Gastroesophageal sphincter (tissue), 4 donors: ENCODE measurements at regions not wholly inside any gene's neighbourhood (a gene's known extent, or its start where the extent isn't known, plus 50 kb on each side); places are given as distances from the start of the nearest gene placed in this dataset.

ENCODE experiments used
- ATAC-seq: fragments of 150-250 bp; one replicate; pipeline ENCODE4 v1.9.1; 2016; ENCODE audit warnings: mild to moderate bottlenecking, moderate library complexity
- H3K27ac ChIP-seq, 4 donors: fragments of 200-600 bp; sonication (generic) in 3 of 4; 1 replicate in 3 of 4; 2 replicates in 1 of 4; pipeline ENCODE4 v1.5.1; 2016 to 2019
- H3K27me3 ChIP-seq: fragments of 200-600 bp; sonication (generic); one replicate; pipeline ENCODE4 v1.5.1; 2019
- H3K36me3 ChIP-seq, 2 donors: fragments of 200-600 bp; sonication (generic); one replicate each; pipeline ENCODE4 v1.5.1; 2019; ENCODE audit warnings: control low read depth in 1 of 2
- H3K4me1 ChIP-seq, 3 donors: fragments of 200-600 bp; sonication (generic); 1 replicate in 2 of 3; 2 replicates in 1 of 3; pipeline ENCODE4 v1.5.1; 2016 to 2019; ENCODE audit warnings: control low read depth in 2 of 3
- H3K4me3 ChIP-seq, 2 donors: fragments of 200-600 bp; sonication (generic); one replicate each; pipeline ENCODE4 v1.5.1; 2019; ENCODE audit warnings: mild to moderate bottlenecking in 1 of 2, moderate library complexity in 1 of 2
- H3K9me3 ChIP-seq, 3 donors: fragments of 200-600 bp; sonication (generic); one replicate each; pipeline ENCODE4 v1.5.1; 2017 to 2019; ENCODE audit warnings: control low read depth in 2 of 3
- EP300 ChIP-seq: sonication (generic); formaldehyde crosslinking; IDR thresholded peaks from one replicate; pipeline ENCODE4 v1.6.1; 2017; ENCODE audit warnings: antibody characterized with exemption, mild to moderate bottlenecking
- POLR2A ChIP-seq, 2 donors: fragments of 450-650 bp; IDR thresholded peaks; one replicate each; pipeline ENCODE4 v1.6.1; 2017; ENCODE audit warnings: antibody characterized with exemption in 2 of 2, mild to moderate bottlenecking in 2 of 2, moderate library complexity in 1 of 2
- POLR2AphosphoS5 ChIP-seq: sonication (generic); formaldehyde crosslinking; IDR thresholded peaks from one replicate; pipeline ENCODE4 v1.6.1; 2017; ENCODE audit warnings: antibody characterized with exemption
- WGBS, 2 donors: methylation state at CpG; one replicate each; pipeline ENCODE4 v1.1.5; 2018; ENCODE audit warnings: low coverage in 1 of 2; 5-methylcytosine and 5-hydroxymethylcytosine counted together
- TF ChIP-seq, protein P1 (sequence below), 4 experiments: fragments of 200-600 bp in 2 of 4; fragments of 450-650 bp in 2 of 4; sonication (generic) in 1 of 4; IDR thresholded peaks; one replicate each; pipeline ENCODE4 v1.5.1; 2017 to 2019; ENCODE audit warnings: antibody characterized with exemption in 4 of 4, mild to moderate bottlenecking in 2 of 4, moderate library complexity in 2 of 4

DNA sequence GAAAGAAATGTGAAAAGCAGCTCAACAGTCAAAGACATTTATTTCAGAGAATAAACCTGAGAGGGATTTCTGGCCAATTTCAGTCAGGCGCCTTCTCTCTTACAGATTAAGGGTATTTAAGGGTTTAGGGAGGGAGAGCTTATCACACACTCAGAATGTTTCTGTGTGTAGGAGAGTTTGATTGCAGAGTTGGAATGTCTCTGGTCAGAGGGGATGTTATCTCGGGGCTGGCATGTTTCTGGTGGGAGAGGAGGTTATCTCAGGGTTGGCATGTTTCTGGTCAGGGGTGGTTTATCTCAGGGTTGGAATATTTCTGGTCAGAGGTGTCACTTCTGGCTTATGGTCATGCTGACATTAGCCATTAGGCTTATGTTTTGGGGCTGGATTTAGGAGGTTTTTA, 1920.5 kb upstream of the PCDH7 start:
- Histone ChIP-seq H3K27me3 (no peaks in the 10 kb centered on the region), H3K27ac (no peak overlapping the region), H3K4me1 (no peaks in the 10 kb centered on the region), H3K36me3 (no peaks in the 10 kb centered on the region), H3K4me3 (no peak overlapping the region), H3K9me3 (no peaks in the 10 kb centered on the region)
- no peak for ATAC-seq
- 75 to 80% methylated on average over 2 of the region's 2 CpGs for WGBS, 2 donors
- TF ChIP-seq, protein P1, sequence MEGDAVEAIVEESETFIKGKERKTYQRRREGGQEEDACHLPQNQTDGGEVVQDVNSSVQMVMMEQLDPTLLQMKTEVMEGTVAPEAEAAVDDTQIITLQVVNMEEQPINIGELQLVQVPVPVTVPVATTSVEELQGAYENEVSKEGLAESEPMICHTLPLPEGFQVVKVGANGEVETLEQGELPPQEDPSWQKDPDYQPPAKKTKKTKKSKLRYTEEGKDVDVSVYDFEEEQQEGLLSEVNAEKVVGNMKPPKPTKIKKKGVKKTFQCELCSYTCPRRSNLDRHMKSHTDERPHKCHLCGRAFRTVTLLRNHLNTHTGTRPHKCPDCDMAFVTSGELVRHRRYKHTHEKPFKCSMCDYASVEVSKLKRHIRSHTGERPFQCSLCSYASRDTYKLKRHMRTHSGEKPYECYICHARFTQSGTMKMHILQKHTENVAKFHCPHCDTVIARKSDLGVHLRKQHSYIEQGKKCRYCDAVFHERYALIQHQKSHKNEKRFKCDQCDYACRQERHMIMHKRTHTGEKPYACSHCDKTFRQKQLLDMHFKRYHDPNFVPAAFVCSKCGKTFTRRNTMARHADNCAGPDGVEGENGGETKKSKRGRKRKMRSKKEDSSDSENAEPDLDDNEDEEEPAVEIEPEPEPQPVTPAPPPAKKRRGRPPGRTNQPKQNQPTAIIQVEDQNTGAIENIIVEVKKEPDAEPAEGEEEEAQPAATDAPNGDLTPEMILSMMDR (IDR thresholded peaks at IDR 0.05): no peak
- TF ChIP-seq EP300: no peak
- TF ChIP-seq POLR2A (IDR thresholded peaks at IDR 0.05): no peak
- TF ChIP-seq POLR2AphosphoS5: no peak

DNA sequence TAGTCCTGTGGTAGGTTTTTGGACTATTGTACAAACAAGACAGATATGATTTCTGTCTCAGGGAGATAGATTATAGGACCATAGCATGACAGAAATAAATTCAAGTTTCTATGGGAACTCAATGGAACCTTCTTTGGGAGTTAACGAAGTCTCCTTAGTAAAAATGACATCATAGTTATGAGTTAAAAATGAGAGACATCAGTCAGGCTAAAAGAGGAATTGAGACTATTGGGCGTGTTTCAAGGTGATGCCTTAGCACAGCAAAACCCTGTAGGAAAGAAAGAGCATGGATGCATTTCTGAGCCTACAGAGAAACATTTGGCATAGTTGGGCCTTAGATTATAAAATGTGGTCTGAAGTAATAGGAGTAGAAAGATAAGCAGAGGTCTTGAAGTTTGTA, 1909.1 kb upstream of the PCDH7 start:
- Histone ChIP-seq H3K9me3 (peaks cover 0 to 13% (median 0%) of the 10 kb centered on the region in 3 donors), H3K4me1 (no peaks in the 10 kb centered on the region), H3K27me3 (no peaks in the 10 kb centered on the region), H3K4me3 (no peak overlapping the region), H3K27ac (no peak overlapping the region), H3K36me3 (no peaks in the 10 kb centered on the region)
- TF ChIP-seq POLR2AphosphoS5 (no peak), POLR2A (IDR thresholded peaks at IDR 0.05) (no peak), EP300 (no peak)
- TF ChIP-seq, protein P1 (IDR thresholded peaks at IDR 0.05): no peak
- WGBS, 2 donors: 92 to 100% methylated on average over 2 of the region's 2 CpGs
- ATAC-seq: no peak

DNA sequence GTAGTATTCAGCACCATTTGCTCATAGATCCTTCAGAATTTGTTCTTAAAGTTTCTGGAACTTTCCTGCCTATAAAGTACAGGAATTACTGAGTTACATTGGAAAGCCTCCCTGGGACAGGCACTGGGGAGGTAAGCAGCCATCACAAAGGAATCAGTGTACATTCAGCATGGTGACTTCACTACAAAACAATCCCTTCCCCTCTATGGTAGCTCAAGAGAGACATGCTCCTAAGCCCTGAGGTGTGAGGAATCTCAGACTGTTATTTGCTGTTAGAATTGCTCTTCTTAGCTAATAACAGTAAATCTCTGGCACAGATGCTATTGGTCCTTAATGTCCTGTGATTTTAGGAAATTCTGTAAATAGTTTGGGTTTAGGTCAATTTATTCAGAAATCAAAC, 1898.0 kb upstream of the PCDH7 start:
- H3K4me1 ChIP-seq: no peaks in the 10 kb centered on the region
- H3K27ac ChIP-seq: no peak overlapping the region
- H3K9me3 ChIP-seq: peaks cover 0 to under 1% (median 0%) of the 10 kb centered on the region in 3 donors
- no peak for ATAC-seq
- H3K36me3 ChIP-seq: no peaks in the 10 kb centered on the region
- H3K4me3 ChIP-seq: no peak overlapping the region
- TF ChIP-seq POLR2A (IDR thresholded peaks at IDR 0.05) (no peak), EP300 (no peak), POLR2AphosphoS5 (no peak)
- TF ChIP-seq, protein P1 (IDR thresholded peaks at IDR 0.05): no peak
- no peaks in the 10 kb centered on the region for H3K27me3 ChIP-seq

DNA sequence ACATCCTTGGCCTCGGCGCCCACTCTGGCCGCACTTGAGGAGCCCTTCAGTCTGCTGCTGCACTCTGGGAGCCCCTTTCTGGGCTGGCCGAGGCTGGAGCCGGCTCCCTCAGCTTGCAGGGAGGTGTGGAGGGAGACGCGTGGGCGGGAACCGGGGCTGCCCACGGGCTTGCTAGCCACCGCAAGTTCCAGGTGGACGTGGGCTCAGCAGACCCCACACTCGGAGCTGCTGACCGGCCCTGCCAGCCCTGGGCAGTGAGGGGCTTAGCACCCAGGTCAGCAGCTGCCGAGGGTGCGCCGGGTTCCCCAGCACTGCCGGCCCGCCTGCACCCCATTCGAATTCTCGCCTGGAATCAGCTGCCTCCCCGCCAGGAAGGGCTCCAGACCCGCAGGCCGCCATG, 1892.3 kb upstream of the PCDH7 start:
- no peaks in the 10 kb centered on the region for H3K27me3 ChIP-seq
- 80% methylated on average over 1 of the region's 24 CpGs; no CpG with 5 or more reads in 1 of the 2 donors for WGBS, 2 donors
- H3K36me3 ChIP-seq: no peaks in the 10 kb centered on the region
- H3K4me3 ChIP-seq: no peak overlapping the region
- TF ChIP-seq POLR2A (IDR thresholded peaks at IDR 0.05): no peak
- TF ChIP-seq POLR2AphosphoS5: no peak
- TF ChIP-seq EP300: no peak
- TF ChIP-seq, protein P1 (IDR thresholded peaks at IDR 0.05): no peak
- H3K9me3 ChIP-seq: no peaks in the 10 kb centered on the region
- H3K4me1 ChIP-seq: no peaks in the 10 kb centered on the region
- no peak for ATAC-seq
- H3K27ac ChIP-seq: no peak overlapping the region

DNA sequence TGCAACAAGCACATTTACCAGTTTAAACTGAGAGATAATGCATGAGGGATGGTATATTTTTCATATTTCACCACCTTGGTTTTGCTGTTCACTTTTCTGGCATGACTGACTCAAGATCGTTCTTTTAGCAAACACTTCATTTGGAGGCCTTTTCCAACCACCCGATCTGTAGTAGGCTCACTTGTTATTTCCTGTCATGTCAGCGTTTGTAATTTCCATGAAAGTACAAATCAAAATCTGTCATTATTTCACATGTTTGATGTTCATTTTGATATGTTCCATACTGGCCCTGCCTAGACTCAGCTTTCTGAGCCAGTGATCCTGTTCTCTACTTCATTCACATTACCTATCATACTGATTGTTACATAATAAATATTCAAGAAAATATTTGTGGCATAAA, 1888.3 kb upstream of the PCDH7 start:
- no peaks in the 10 kb centered on the region for H3K36me3 ChIP-seq
- H3K4me3 ChIP-seq: no peak overlapping the region
- WGBS, 2 donors: 26 to 61% methylated on average over 3 of the region's 3 CpGs
- TF ChIP-seq POLR2A (IDR thresholded peaks at IDR 0.05) (no peak), EP300 (no peak), POLR2AphosphoS5 (no peak)
- TF ChIP-seq, protein P1 (IDR thresholded peaks at IDR 0.05): no peak
- H3K4me1 ChIP-seq: no peaks in the 10 kb centered on the region
- no peaks in the 10 kb centered on the region for H3K9me3 ChIP-seq
- H3K27ac ChIP-seq: no peak overlapping the region
- no peaks in the 10 kb centered on the region for H3K27me3 ChIP-seq
- ATAC-seq: no peak
